GM18873 (cell line): ENCODE measurements at regions not wholly inside any gene's neighbourhood (a gene's known extent, or its start where the extent isn't known, plus 50 kb on each side); places are given as distances from the start of the nearest gene placed in this dataset.
"Not testable (repeated sequence)": the region's sequence is repeated elsewhere in the genome, so short reads cannot be mapped to it uniquely, and the experiment has no call there.

Experiments
- ATAC-seq: cut with Tn5 transposase; IDR thresholded peaks from one replicate; pipeline ENCODE4 v1.9.1; 2021; ENCODE audit warnings: mild to moderate bottlenecking, moderate library complexity, moderate number of reproducible peaks; ENCODE audit not compliant: unreplicated experiment, low FRiP score

DNA sequence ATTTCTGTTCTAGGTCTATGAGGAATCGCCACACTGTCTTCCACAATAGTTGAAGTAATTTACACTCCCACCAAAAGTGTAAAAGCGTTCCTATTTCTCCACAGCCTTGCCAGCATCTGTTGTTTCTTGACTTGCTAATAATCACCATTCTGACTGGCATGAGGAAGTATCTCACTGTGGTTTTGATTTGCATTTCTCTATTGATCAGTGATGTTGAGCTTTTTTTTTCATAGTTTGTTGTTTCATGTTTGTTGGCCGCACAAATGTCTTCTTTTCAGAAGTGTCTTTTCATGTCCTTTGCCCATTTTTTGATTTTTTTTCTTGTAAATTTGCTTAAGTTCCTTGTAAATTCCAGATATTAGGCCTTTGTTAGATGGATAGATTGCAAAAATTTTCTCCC, 867.1 kb downstream of the DTWD2 start:
- no peak for ATAC-seq

DNA sequence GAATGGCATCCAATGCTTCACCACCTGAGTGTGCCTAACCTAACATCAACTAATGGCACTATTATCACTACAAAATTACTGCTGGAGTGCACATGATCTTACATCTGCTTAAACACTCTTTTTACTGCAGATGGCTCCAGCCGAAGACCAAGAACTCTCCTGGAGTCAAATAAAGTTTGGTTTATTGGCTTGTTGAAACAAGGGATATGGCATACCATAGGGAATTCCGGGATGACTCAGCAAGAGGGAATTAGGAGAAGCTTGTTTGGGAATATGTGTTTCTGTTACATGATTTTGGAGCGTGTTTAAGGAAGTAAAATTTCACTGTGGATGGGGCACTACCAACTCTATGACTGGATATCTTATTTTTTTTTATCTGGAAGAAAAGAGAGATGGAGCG, 872.6 kb downstream of the DTWD2 start:
- ATAC-seq, result no peak

- no peak for ATAC-seq
Observed at GRCh38 chr5:118111956-118112355, 876.4 kb downstream of the DTWD2 start.

DNA sequence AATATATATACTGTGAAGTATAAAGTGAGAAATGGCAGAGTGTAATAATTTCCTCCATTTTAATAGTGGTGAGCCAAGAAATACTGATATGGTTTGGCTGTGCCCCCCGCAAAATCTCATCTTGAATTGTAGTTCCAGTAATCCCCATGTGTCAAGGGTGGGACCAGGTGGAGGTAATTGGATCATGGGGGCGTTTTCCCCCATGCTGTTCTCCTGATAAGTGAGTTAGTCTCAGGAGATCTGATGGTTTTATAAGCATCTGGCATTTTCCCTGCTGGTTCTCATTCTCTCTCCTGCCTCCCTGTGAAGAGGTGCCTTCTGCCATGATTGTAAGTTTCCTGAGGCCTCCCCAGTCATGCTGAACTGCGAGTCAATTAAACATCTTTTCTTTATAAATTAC, 881.1 kb downstream of the DTWD2 start:
- not testable (repeated sequence) for ATAC-seq

- no peak for ATAC-seq
Observed at GRCh38 chr5:118098716-118099115, 889.6 kb downstream of the DTWD2 start.

DNA sequence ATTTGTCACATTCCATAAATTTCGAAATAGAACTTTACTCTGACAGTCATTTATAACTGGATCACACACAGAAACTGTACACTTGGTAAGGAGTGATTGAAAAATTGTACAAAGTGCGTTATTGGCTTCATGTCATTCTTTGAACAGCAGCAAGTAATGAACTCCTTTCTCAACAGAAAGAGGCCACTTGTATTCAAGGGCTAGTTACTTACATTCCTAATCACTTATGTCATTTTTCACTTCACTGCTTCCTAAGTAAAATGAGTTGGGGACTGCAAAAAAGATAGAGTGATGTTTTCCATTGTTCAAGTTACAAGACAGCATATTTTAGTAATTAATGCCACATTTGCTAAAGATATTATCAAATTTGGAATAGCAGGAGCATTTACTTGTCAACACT, 893.2 kb downstream of the DTWD2 start:
- no peak for ATAC-seq

DNA sequence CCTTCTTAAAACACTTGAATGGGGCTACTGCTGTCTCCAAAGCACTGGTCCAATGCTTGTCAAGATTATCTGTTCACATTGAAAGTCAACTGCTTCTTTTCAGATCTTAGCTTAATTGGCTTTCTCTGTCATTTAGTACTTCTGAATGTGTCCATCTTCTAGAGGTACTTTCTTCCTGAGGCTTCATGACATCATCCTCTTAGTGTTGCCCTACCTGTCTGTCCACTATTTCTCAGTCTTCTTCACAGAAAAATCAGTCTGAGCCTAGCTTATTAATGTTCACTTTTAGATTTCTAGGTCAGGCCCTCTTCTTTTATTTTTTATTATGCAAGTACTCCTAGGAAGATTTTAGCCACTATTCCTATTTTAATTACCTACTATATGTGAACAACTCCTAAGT, 899.9 kb downstream of the DTWD2 start:
- ATAC-seq, result no peak

GRCh38 chr5:118076490-118076889, 911.9 kb downstream of the DTWD2 start:
- no peak for ATAC-seq

GRCh38 chr5:118070041-118070440, 918.3 kb downstream of the DTWD2 start:
- no peak for ATAC-seq

DNA sequence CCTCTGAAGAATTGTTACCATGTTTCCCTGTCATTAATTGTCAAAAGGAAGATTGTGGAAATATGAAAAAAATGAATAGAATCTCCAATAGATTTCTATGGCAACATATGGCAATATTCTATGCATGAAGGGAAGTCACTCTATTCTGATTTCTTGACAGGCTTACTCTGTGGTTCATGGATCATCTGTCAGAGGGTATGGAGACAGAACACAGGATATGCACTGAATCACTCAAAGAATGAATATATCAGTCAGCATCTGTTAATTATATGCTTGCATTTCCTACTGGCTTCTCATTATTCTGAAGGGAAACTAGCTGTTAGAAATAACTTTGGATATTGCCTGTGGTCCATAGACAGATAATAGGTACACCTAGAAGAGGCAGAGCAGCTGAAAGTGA, 918.9 kb downstream of the DTWD2 start:
- no peak for ATAC-seq

DNA sequence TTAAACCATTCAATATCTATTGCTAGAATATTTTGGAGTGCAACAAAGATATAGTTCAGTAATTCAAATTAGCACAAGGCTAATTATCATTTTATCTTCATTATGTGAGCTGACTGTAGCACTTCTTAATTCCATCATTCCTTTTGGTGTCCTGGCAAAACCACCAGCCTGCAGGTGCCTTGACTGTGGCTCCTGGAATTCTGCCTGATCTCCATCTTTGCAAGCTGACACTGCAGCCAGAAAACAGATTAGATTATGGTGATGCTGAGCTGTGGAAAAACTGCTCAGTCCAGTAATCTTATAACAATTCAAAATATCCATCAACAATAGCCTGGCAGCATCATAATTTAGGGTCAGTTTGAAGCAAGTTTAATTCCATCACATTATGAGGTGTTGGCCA, 919.5 kb downstream of the DTWD2 start:
- no peak for ATAC-seq

DNA sequence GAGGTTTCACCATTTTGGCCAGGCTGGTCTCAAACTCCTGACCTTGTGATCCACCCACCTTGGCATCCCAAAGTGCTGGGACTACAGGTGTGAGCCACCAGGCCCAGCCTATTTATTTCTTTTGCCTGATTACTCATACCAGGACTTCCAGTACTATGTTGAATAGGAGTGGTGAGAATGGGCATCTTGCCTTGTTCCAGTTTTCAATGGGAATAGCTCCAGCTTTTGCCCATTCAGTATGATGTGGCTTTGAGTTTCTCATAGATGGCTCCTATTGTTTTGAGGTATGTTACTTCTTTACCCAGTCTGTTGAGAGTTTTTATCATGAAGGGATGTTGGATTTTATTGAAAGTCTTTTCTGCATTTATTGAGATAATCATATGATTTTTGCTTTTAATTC, 924.5 kb downstream of the DTWD2 start:
- ATAC-seq, result not testable (repeated sequence)

DNA sequence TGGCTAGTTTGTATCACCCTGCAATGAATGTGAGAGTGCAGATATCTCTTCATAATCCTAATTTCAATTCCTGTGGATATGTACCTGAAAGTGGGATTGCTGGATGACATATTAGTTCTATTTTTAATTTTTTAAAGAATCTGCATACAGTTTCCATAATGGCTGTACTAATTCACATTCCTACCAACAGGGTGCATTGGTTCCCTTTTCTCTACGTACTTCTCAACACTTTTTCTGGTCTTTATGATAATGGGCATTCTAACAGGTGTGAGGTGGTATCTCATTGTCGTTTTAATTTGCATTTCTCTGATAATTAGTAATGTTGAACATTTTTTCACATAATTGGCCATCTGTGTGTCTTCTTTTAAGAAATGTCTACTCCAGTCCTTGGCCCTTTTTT, 927.5 kb downstream of the DTWD2 start:
- ATAC-seq, result no peak

- ATAC-seq, result no peak
Observed at GRCh38 chr5:118052503-118052902, 935.8 kb downstream of the DTWD2 start.

DNA sequence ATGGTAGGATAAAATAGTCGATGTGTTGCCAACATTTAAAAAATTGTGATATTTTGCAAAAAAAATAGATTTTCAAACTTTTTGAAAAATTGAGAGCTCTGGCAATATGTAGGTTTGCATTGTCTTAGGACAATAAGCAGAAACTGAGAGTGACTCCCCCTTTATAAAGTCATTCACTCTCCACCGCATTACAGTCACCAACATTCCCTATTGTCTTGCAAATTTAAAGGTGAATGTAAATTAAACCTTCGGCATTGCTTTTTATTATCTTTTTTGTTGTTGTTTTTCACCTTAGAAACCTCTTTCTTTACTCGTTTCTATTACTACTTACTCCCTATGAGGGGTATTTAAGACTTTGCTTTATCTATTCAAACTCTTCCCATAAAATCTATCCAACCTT, 944.2 kb downstream of the DTWD2 start:
- no peak for ATAC-seq

- ATAC-seq, result no peak
Observed at GRCh38 chr5:118043531-118043930, 944.8 kb downstream of the DTWD2 start.

DNA sequence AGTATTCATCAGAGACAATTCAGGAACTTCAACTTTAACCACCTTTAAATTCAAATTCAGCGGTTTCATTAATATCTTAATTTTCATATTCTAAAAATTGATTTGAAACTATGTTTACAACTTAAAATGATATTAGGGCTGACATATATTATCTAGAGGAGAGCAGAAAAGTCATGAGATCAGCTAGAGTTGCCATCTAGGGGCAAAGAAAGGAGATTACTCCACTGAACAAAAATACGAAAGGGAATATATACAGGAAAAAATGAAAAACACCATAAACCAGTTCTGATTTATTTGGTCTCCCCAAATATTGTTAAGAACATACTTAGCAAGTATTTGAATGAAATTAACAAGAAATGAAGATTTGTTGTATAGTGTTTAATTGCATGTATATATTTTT, 946.3 kb downstream of the DTWD2 start:
- no peak for ATAC-seq

DNA sequence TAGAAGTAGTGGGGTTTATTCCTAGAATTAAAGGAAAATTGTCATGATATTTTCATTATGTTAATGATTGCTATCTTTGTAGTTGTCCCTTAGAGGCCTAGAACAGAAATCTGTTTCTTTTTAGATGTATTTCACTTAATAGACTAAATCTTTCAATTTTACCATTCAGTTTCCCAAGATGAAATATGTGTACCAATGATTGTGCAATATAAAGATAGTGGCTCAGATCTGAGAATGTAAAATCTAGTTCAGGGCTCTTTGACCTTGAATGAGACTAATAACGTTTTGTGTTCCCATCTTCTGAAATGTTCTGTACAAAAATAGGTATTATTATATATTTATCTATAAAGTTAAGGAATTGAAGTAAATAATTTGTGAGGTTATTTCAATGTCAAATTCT, 947.9 kb downstream of the DTWD2 start:
- no peak for ATAC-seq

DNA sequence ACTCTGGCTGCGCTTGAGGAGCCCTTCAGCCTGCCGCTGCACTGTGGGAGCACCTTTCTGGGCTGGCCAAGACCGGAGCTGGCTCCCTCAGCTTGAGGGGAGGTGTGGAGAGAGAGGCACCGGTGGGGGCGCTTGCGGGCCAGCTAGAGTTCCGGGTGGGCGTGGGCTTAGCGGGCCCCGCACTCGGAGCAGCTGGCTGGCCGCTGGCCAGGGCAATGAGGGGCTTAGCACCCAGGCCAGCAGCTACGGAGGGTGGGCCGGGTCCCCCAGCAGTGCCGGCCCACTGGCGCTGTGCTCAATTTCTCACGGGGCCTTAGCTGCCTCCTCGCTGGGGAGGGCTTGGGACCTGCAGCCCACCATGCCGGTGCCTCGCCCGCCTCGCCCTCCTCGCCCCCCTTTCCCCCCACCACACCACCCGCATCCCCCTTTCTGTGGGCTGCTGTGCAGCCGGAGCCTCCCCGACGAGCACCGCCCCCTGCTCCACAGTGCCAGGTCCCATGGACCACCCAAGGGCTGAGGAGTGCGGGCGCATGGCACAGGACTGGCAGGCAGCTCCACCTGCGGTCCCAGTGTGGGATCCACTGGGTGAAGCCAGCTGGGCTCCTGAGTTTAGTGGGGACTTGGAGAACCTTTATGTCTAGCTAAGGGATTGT, 954.5 kb downstream of the DTWD2 start:
- no peak for ATAC-seq

DNA sequence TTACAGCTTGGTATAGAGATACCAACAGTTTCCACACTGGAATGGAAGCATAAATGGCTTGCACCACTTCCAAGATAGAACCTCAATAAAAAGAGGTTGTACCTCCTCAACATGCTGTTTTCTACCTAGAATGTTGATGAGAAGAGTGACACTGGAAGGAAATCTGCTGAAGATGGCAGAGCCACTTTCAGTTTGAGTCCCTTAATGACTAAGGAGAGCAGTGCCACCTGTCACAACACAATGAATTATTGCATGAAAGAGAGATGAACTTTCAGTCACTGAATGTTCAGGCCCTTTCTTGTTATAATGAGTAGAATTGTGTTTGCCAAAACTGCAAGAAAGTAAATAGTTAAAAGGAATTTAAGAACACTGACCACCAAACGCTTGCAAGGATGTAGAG, 958.5 kb downstream of the DTWD2 start:
- ATAC-seq, result no peak

- no peak for ATAC-seq
Observed at GRCh38 chr5:118022062-118022461, 966.3 kb downstream of the DTWD2 start.

- ATAC-seq, result no peak
Observed at GRCh38 chr5:118017536-118017935, 970.8 kb downstream of the DTWD2 start.

DNA sequence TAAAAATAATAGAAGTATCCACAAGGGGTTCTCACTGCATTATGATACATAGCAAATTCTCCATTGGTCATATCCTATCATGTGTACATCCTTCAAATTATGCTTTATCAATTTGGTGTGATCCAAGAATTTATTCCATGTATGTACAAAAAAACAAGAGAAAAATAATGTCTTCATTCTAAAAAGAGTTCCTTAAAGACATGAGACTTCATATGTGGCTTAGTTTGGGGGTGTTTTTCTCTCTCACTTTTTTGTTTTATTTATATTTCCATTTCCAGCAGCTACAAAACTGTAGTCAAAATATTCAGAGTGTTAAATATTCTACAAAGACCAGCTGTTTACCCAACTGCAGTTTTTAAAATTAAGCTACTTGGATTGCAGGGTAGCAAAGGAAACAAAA, 972.0 kb downstream of the DTWD2 start:
- no peak for ATAC-seq
